Mesendoderm (in vitro differentiated cells): ENCODE measurements at regions not wholly inside any gene's neighbourhood (a gene's known extent, or its start where the extent isn't known, plus 50 kb on each side); places are given as distances from the start of the nearest gene placed in this dataset.

Source experiments
- DNase-seq: peaks from one replicate; pipeline ENCODE4 v3.0.0; 2013
- H2AK5ac ChIP-seq: 2 replicates; pipeline ENCODE4 v1.6.1; 2013; ENCODE audit warnings: low read length, inconsistent platforms
- H2BK120ac ChIP-seq: 2 replicates; pipeline ENCODE4 v1.6.1; 2013; ENCODE audit warnings: low read depth, mild to moderate bottlenecking, low read length, moderate library complexity, mixed read lengths
- H2BK15ac ChIP-seq: replicated peaks from 2 replicates; pipeline ENCODE4 v1.6.1; 2013; ENCODE audit warnings: low read depth, mild to moderate bottlenecking, moderate library complexity
- H2BK5ac ChIP-seq: 2 replicates; pipeline ENCODE4 v1.6.1; 2013; ENCODE audit warnings: low read length, inconsistent platforms
- H3K18ac ChIP-seq: 2 replicates; pipeline ENCODE4 v1.6.1; 2013; ENCODE audit warnings: mild to moderate bottlenecking, low read length, mixed read lengths
- H3K23ac ChIP-seq: one replicate; pipeline ENCODE4 v1.6.1; 2013; ENCODE audit warnings: low read length
- H3K27ac ChIP-seq: 2 replicates; pipeline ENCODE4 v1.5.1; 2013; ENCODE audit warnings: low read depth, mild to moderate bottlenecking, inconsistent platforms, low read length, moderate library complexity
- H3K27me3 ChIP-seq: 2 replicates; pipeline ENCODE4 v1.6.1; 2013; ENCODE audit warnings: low read length, control low read depth, mild to moderate bottlenecking, inconsistent platforms; ENCODE audit not compliant: insufficient read depth, poor library complexity
- H3K36me3 ChIP-seq: 2 replicates; pipeline ENCODE4 v1.6.1; 2013; ENCODE audit warnings: low read length, inconsistent platforms; ENCODE audit not compliant: control insufficient read depth, insufficient read depth
- H3K4ac ChIP-seq: one replicate; pipeline ENCODE4 v1.6.1; 2013; ENCODE audit warnings: low read depth, mild to moderate bottlenecking, low read length, moderate library complexity
- H3K4me1 ChIP-seq: 2 replicates; pipeline ENCODE4 v1.6.1; 2013; ENCODE audit warnings: low read depth, low read length, inconsistent platforms; ENCODE audit not compliant: control insufficient read depth
- H3K4me2 ChIP-seq: 2 replicates; pipeline ENCODE4 v1.6.1; 2013; ENCODE audit warnings: low read length
- H3K4me3 ChIP-seq: 2 replicates; pipeline ENCODE4 v1.5.1; 2013; ENCODE audit warnings: mild to moderate bottlenecking, low read length
- H3K56ac ChIP-seq: one replicate; pipeline ENCODE4 v1.6.1; 2013; ENCODE audit warnings: low read length
- H3K79me1 ChIP-seq: 2 replicates; pipeline ENCODE4 v1.6.1; 2013; ENCODE audit warnings: low read length, inconsistent platforms
- H3K79me2 ChIP-seq: 2 replicates; pipeline ENCODE4 v1.6.1; 2013; ENCODE audit warnings: mild to moderate bottlenecking, low read length; ENCODE audit not compliant: control insufficient read depth, insufficient read depth
- H3K9ac ChIP-seq: 2 replicates; pipeline ENCODE4 v1.6.1; 2013; ENCODE audit warnings: low read length, inconsistent platforms
- H4K5ac ChIP-seq: one replicate; pipeline ENCODE4 v1.6.1; 2013; ENCODE audit warnings: low read length
- H4K8ac ChIP-seq: one replicate; pipeline ENCODE4 v1.6.1; 2013; ENCODE audit warnings: low read depth, mild to moderate bottlenecking, control low read depth, low read length, moderate library complexity
- WGBS: extraction: QIAGEN DNeasy Blood & Tissue Kit; methylation state at CpG from one replicate; pipeline ENCODE4 v1.1.7; 2013; ENCODE audit warnings: low lambda C conversion rate, missing lambda C conversion rate; ENCODE audit not compliant: insufficient coverage; ENCODE audit errors: extremely low coverage; 5-methylcytosine and 5-hydroxymethylcytosine counted together

DNA sequence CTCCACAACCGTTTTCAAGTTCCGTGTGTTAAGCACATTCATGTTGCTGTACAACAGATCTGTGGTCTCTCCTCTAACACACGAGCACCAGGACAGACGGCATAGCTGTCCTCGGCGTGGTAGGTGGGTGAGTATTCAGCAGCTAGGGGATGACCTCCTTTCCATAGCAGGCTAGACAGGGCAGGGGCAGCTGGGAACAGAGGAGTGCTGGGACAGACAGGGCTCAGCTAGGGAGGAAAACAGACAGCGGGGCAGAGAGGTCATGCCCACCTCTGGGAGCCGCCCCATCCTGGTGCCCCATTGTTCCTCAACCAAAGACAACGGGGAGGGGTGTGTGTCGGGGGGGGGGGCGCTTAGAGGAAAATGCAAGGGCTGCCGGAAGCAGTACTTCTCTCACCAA, 271.5 kb upstream of the FOXQ1 start:
- no peak overlapping the region for H4K5ac ChIP-seq
- no peak overlapping the region for H3K23ac ChIP-seq
- H4K8ac ChIP-seq, result no peak overlapping the region
- H3K79me2 ChIP-seq, result no peaks in the 10 kb centered on the region
- H3K79me1 ChIP-seq, result no peaks in the 10 kb centered on the region
- H3K36me3 ChIP-seq, result no peaks in the 10 kb centered on the region
- H2BK5ac ChIP-seq, result no peak overlapping the region
- H3K56ac ChIP-seq, result no peak overlapping the region
- H3K27me3 ChIP-seq, result no peaks in the 10 kb centered on the region
- no peak overlapping the region for H3K9ac ChIP-seq
- no peak for DNase-seq
- no peak overlapping the region for H3K18ac ChIP-seq
- H3K27ac ChIP-seq, result no peak overlapping the region
- no peak overlapping the region for H3K4me3 ChIP-seq
- H2BK15ac ChIP-seq, result no peak overlapping the region
- no peak overlapping the region for H3K4me2 ChIP-seq
- no peaks in the 10 kb centered on the region for H3K4me1 ChIP-seq
- WGBS, result no CpG with 5 or more reads among the region's 12 CpGs
- H2AK5ac ChIP-seq, result no peak overlapping the region
- no peak overlapping the region for H2BK120ac ChIP-seq
- no peak overlapping the region for H3K4ac ChIP-seq

DNA sequence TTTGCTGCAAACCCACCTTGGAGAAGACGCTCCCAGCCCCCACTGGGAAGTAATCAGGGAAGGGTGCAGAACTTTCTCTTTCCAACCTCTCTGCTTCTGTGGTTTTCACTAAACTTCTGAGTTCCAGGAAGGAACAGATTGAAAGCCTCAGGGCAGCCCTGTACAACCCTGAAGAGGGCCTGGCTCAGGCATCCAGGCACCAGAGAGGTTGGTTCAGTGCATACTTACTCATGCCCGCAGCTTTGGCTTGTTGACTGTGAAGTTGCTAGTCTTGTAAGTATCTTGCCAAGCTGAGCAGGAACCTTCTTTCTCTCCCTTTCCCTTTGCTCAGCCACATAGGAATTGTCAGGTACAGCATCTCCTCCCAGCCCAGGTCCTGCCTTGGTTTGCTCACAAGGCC, 272.2 kb upstream of the FOXQ1 start:
- Histone ChIP-seq H3K79me2 (no peaks in the 10 kb centered on the region), H3K9ac (no peak overlapping the region), H4K8ac (no peak overlapping the region), H3K56ac (no peak overlapping the region), H2BK5ac (no peak overlapping the region), H3K4me3 (no peak overlapping the region), H3K79me1 (no peaks in the 10 kb centered on the region), H3K4me1 (no peaks in the 10 kb centered on the region), H4K5ac (no peak overlapping the region), H3K4ac (no peak overlapping the region), H2BK120ac (no peak overlapping the region), H3K27me3 (no peaks in the 10 kb centered on the region), H3K4me2 (no peak overlapping the region), H2AK5ac (no peak overlapping the region), H3K27ac (no peak overlapping the region), H2BK15ac (no peak overlapping the region), H3K18ac (no peak overlapping the region), H3K23ac (no peak overlapping the region), H3K36me3 (no peaks in the 10 kb centered on the region)
- DNase-seq, result no peak
- WGBS, result no CpG with 5 or more reads among the region's 2 CpGs

DNA sequence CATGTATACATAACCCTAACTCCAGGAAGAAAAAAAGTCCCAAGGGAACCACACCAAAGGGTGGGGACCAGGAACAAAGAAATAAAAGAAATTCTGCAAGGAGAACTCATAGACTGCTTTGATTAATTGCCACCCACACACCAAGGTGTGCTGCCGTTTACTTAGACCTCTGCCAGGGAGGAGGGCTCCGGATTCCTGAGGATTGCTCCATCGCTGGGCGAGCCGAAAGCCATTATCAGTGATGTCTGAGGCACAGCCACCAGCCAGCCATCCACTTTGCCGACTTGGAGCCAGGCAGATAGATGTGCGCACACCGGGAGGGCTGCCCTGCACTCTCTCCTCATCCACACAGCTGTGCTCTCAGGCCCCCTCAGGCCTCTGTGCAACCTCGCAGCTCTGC, 272.7 kb upstream of the FOXQ1 start:
- Histone ChIP-seq H3K4me1 (no peaks in the 10 kb centered on the region), H4K8ac (no peak overlapping the region), H4K5ac (no peak overlapping the region), H2AK5ac (no peak overlapping the region), H2BK15ac (no peak overlapping the region), H2BK120ac (no peak overlapping the region), H3K23ac (no peak overlapping the region), H3K79me1 (no peaks in the 10 kb centered on the region), H3K79me2 (no peaks in the 10 kb centered on the region), H2BK5ac (no peak overlapping the region), H3K4me2 (no peak overlapping the region), H3K4ac (no peak overlapping the region), H3K27ac (no peak overlapping the region), H3K4me3 (no peak overlapping the region), H3K9ac (no peak overlapping the region), H3K36me3 (no peaks in the 10 kb centered on the region), H3K56ac (no peak overlapping the region), H3K27me3 (no peaks in the 10 kb centered on the region), H3K18ac (no peak overlapping the region)
- WGBS, result no CpG with 5 or more reads among the region's 9 CpGs
- no peak for DNase-seq

DNA sequence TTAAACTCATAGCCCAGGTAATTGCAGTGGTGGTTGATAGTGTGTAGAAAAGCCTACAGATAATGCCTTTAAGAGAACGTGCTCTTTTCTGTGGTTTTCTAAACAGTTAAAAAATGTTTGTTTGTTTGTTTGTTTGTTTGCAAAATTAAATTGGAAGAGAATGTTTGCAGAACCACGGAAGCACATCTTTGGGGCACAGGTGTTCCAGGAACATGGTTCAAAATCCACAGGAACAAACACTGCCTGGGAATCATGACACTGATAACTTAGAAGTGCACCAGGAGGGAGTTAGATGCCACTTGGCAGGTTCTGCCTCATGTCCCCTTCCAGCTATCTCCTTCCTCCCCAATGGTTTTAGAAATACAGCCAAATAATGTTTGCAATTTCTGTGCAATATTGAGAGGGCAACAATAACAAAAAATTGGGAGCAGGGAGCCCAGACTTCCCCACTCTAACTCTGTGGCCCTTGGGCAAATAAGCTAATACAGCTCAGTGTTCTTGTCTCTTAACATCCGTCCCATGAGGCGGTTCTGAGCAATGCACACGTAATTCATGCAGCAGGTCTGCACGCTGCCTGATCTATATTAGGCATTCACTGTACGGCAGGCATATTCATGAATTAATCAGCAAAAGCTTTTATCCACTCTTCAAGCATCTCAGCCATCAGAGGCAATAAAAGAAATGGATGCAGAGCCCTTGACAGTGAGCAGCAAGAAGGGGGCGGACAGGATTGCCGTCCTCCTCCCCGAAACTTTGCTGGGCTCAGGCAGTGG, 274.3 kb upstream of the FOXQ1 start:
- Histone ChIP-seq H3K18ac (no peak overlapping the region), H2BK120ac (no peak overlapping the region), H3K4me3 (no peak overlapping the region), H3K79me1 (no peaks in the 10 kb centered on the region), H3K56ac (no peak overlapping the region), H4K5ac (no peak overlapping the region), H3K36me3 (no peaks in the 10 kb centered on the region), H3K9ac (no peak overlapping the region), H3K23ac (no peak overlapping the region), H2BK15ac (no peak overlapping the region), H3K4me1 (no peaks in the 10 kb centered on the region), H3K27ac (no peak overlapping the region), H3K4ac (no peak overlapping the region), H2AK5ac (no peak overlapping the region), H4K8ac (no peak overlapping the region), H3K4me2 (no peak overlapping the region), H3K79me2 (no peaks in the 10 kb centered on the region), H2BK5ac (no peak overlapping the region), H3K27me3 (no peaks in the 10 kb centered on the region)
- WGBS, result no CpG with 5 or more reads among the region's 10 CpGs
- no peak for DNase-seq

DNA sequence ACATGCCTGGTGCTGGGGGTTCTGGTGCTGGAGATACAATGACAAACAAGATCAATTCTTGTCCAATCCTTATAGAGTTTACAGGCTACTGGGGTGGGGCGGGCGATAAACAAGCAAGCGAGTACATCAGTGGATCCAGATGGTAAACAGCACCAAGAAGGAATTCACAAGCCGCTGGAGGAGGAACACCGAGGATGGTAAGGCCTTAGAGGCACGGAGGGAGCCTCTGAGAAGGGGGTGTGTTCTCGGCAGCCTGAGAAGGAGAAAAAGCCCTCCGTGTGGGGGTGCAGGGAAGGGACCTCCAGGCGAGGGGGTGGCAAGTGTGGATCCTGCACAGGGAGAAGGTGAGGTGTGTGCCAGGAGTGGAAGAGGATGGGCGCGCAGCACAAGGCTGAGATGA, 276.5 kb upstream of the FOXQ1 start:
- Histone ChIP-seq H3K56ac (no peak overlapping the region), H3K79me1 (no peaks in the 10 kb centered on the region), H2BK5ac (no peak overlapping the region), H3K4ac (no peak overlapping the region), H2BK15ac (no peak overlapping the region), H3K23ac (no peak overlapping the region), H3K4me1 (no peaks in the 10 kb centered on the region), H3K79me2 (no peaks in the 10 kb centered on the region), H2AK5ac (no peak overlapping the region), H3K9ac (no peak overlapping the region), H3K18ac (no peak overlapping the region), H4K5ac (no peak overlapping the region), H3K4me2 (no peak overlapping the region), H3K36me3 (no peaks in the 10 kb centered on the region), H2BK120ac (no peak overlapping the region), H3K4me3 (no peak overlapping the region), H3K27ac (no peak overlapping the region), H3K27me3 (no peaks in the 10 kb centered on the region), H4K8ac (no peak overlapping the region)
- DNase-seq, result no peak
- WGBS, result no CpG with 5 or more reads among the region's 11 CpGs

DNA sequence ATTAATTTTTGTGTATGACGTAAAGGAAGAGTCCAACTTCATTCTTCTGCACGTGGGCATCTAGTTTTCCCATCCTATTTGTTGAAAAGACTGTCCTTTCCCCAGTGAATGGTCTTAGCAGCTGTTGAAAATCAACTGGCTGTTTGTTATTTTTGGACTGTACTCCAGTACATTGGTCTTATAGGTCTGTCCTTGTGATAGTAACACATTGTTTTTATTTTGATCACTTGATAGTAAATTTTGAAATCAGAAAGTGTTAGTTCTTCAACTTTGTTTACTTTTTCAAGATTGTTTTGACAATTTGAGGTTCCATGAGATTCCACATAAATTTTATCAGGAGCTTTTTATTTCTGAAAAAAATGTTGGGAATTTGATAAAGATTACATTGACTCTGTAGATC, 280.2 kb upstream of the FOXQ1 start:
- Histone ChIP-seq H3K56ac (no peak overlapping the region), H3K4me3 (no peak overlapping the region), H3K36me3 (no peaks in the 10 kb centered on the region), H2AK5ac (no peak overlapping the region), H3K18ac (no peak overlapping the region), H3K9ac (no peak overlapping the region), H3K79me1 (no peaks in the 10 kb centered on the region), H3K4me2 (no peak overlapping the region), H2BK15ac (no peak overlapping the region), H4K8ac (no peak overlapping the region), H3K27me3 (no peaks in the 10 kb centered on the region), H3K23ac (no peak overlapping the region), H3K27ac (no peak overlapping the region), H4K5ac (no peak overlapping the region), H2BK5ac (no peak overlapping the region), H3K4me1 (peaks cover 2% of the 10 kb centered on the region), H3K4ac (no peak overlapping the region), H2BK120ac (no peak overlapping the region), H3K79me2 (no peaks in the 10 kb centered on the region)
- no peak for DNase-seq
- WGBS, result no CpG with 5 or more reads among the region's 2 CpGs
